Smooth muscle cell (in vitro differentiated cells): ENCODE measurements at regions not wholly inside any gene's neighbourhood (a gene's known extent, or its start where the extent isn't known, plus 50 kb on each side); places are given as distances from the start of the nearest gene placed in this dataset.

ENCODE experiments used
- DNase-seq: peaks from one replicate; lab custom pipeline; 2025; ENCODE audit not compliant: unreplicated experiment; lab: John Stamatoyannopoulos, UW
- H2AFZ ChIP-seq: fragments of 200-600 bp; sonication (generic); 2 replicates; pipeline ENCODE4 v1.6.0; 2016; ENCODE audit warnings: antibody characterized with exemption, low read depth, mild to moderate bottlenecking
- H3F3A ChIP-seq: fragments of 200-600 bp; sonication (generic); 2 replicates; pipeline ENCODE4 v1.6.0; 2017; ENCODE audit warnings: antibody characterized with exemption, low read depth
- H3K27ac ChIP-seq: fragments of 200-600 bp; sonication (generic); 2 replicates; pipeline ENCODE4 v1.5.1; 2016; ENCODE audit warnings: low read depth, mild to moderate bottlenecking
- H3K27me3 ChIP-seq: fragments of 200-600 bp; sonication (generic); 2 replicates; pipeline ENCODE4 v1.6.1; 2016; ENCODE audit warnings: low read depth, mild to moderate bottlenecking
- H3K36me3 ChIP-seq: fragments of 200-600 bp; sonication (generic); 2 replicates; pipeline ENCODE4 v1.5.1; 2016; ENCODE audit warnings: low read depth
- H3K4me1 ChIP-seq: fragments of 200-600 bp; sonication (generic); 2 replicates; pipeline ENCODE4 v1.5.1; 2016; ENCODE audit warnings: low read depth
- H3K4me2 ChIP-seq: fragments of 200-600 bp; sonication (generic); 2 replicates; pipeline ENCODE4 v1.6.0; 2016; ENCODE audit warnings: mild to moderate bottlenecking
- H3K4me3 ChIP-seq: fragments of 200-600 bp; sonication (generic); 2 replicates; pipeline ENCODE4 v1.5.1; 2016; ENCODE audit warnings: mild to moderate bottlenecking
- H3K79me2 ChIP-seq: fragments of 200-600 bp; sonication (generic); 2 replicates; pipeline ENCODE4 v1.6.0; 2016; ENCODE audit warnings: low read depth, mild to moderate bottlenecking
- H3K9ac ChIP-seq: fragments of 200-600 bp; sonication (generic); 2 replicates; pipeline ENCODE4 v1.6.0; 2016; ENCODE audit warnings: low read depth
- H3K9me3 ChIP-seq: fragments of 200-600 bp; sonication (generic); replicated peaks from 2 replicates; pipeline ENCODE4 v1.5.1; 2016; ENCODE audit warnings: low read depth
- H4K20me1 ChIP-seq: fragments of 200-600 bp; sonication (generic); 2 replicates; pipeline ENCODE4 v1.6.0; 2016; ENCODE audit warnings: low read depth
- WGBS: methylation state at CpG from one replicate; pipeline ENCODE4 v1.1.7; 2016; ENCODE audit warnings: low lambda C conversion rate; 5-methylcytosine and 5-hydroxymethylcytosine counted together
- TF ChIP-seq, protein P1 (sequence below): fragments of 200-600 bp; sonication (generic); IDR thresholded peaks from 2 replicates; pipeline ENCODE4 v1.5.1; 2017; ENCODE audit warnings: borderline replicate concordance, mild to moderate bottlenecking, antibody characterized with exemption; ENCODE audit not compliant: insufficient read depth, poor library complexity, severe bottlenecking

DNA sequence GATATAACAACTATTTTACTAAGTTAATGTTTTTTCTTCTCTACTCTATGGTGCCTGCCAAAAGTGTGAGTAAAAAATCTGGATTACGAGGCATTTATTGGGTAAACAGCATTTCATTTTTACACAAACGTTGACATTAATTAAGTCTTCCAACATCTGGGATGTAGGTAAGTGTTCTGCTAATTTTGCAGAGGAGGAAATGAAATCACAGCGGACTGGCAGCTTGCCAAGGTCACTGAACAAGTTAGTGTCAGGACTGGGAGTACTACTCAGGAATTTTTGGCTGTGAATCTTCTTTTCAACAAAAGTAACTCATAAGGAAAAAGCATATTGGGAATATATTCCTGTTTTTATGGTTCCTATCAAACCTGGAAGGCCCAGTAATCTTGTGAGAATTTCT is 612.1 kb upstream of the FZD8 start:
- no peak overlapping the region for H3K9ac ChIP-seq
- H3K4me1 ChIP-seq: no peaks in the 10 kb centered on the region
- 58% methylated on average over 3 of the region's 3 CpGs for WGBS
- H2AFZ ChIP-seq: no peak overlapping the region
- H3K27ac ChIP-seq: no peak overlapping the region
- H3K27me3 ChIP-seq: no peaks in the 10 kb centered on the region
- H3K79me2 ChIP-seq: no peaks in the 10 kb centered on the region
- TF ChIP-seq, protein P1, sequence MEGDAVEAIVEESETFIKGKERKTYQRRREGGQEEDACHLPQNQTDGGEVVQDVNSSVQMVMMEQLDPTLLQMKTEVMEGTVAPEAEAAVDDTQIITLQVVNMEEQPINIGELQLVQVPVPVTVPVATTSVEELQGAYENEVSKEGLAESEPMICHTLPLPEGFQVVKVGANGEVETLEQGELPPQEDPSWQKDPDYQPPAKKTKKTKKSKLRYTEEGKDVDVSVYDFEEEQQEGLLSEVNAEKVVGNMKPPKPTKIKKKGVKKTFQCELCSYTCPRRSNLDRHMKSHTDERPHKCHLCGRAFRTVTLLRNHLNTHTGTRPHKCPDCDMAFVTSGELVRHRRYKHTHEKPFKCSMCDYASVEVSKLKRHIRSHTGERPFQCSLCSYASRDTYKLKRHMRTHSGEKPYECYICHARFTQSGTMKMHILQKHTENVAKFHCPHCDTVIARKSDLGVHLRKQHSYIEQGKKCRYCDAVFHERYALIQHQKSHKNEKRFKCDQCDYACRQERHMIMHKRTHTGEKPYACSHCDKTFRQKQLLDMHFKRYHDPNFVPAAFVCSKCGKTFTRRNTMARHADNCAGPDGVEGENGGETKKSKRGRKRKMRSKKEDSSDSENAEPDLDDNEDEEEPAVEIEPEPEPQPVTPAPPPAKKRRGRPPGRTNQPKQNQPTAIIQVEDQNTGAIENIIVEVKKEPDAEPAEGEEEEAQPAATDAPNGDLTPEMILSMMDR: no peak
- H3F3A ChIP-seq: no peaks in the 10 kb centered on the region
- no peaks in the 10 kb centered on the region for H4K20me1 ChIP-seq
- H3K4me2 ChIP-seq: no peak overlapping the region
- H3K4me3 ChIP-seq: no peak overlapping the region
- no peak for DNase-seq
- no peaks in the 10 kb centered on the region for H3K36me3 ChIP-seq
- H3K9me3 ChIP-seq: no peaks in the 10 kb centered on the region

DNA sequence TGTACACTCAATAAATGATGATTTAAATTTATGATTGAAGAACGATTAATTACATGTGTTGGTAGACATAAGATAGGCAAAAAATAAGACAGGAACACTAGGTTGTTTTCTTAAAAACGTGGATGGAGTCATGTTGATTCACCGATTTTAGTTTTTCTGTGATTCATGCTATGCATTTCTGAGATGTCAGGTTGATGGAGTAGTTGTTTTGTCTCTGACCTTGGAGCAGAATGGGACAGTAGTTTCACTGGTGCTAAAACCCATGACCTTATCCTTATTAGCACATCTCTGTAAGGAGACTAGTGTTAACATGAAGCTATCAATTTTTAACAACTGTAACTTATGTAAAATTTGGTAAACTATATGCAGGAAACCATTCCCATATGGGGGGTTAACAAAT is 611.6 kb upstream of the FZD8 start:
- 91% methylated on average over 3 of the region's 3 CpGs for WGBS
- H3K9me3 ChIP-seq: no peaks in the 10 kb centered on the region
- no peaks in the 10 kb centered on the region for H3K36me3 ChIP-seq
- H3K27ac ChIP-seq: no peak overlapping the region
- H4K20me1 ChIP-seq: no peaks in the 10 kb centered on the region
- H3K9ac ChIP-seq: no peak overlapping the region
- no peak overlapping the region for H2AFZ ChIP-seq
- no peak overlapping the region for H3K4me2 ChIP-seq
- H3K27me3 ChIP-seq: peaks cover 4% of the 10 kb centered on the region
- no peak overlapping the region for H3K4me3 ChIP-seq
- TF ChIP-seq, protein P1: no peak
- DNase-seq: no peak
- no peaks in the 10 kb centered on the region for H3F3A ChIP-seq
- H3K4me1 ChIP-seq: no peaks in the 10 kb centered on the region
- no peaks in the 10 kb centered on the region for H3K79me2 ChIP-seq

DNA sequence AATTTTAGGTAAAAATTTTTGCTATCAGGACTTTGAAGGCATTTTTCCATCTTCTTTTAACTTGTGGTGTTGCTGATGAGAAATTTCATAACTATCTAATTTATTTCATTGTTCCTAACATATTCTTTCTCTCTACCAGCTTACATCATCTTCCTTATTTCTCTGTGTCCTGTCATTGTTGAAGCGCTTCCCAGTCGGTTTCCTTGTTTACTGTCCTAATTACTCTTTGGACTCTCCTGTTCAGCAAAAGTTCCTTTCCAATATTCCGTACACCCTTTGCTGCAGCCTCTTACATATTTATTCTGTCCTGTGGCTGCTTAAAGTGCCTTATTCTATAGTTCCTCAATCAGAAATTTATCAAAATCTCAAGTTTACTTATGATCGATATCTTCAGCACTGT is 609.0 kb upstream of the FZD8 start:
- 93% methylated on average over 4 of the region's 4 CpGs for WGBS
- peaks cover 7% of the 10 kb centered on the region for H3K27me3 ChIP-seq
- H3K4me3 ChIP-seq: no peak overlapping the region
- H3K9me3 ChIP-seq: no peaks in the 10 kb centered on the region
- no peaks in the 10 kb centered on the region for H3K4me1 ChIP-seq
- no peak overlapping the region for H3K9ac ChIP-seq
- no peak overlapping the region for H3K27ac ChIP-seq
- H3K36me3 ChIP-seq: no peaks in the 10 kb centered on the region
- no peak for DNase-seq
- no peaks in the 10 kb centered on the region for H3F3A ChIP-seq
- no peaks in the 10 kb centered on the region for H4K20me1 ChIP-seq
- no peak overlapping the region for H3K4me2 ChIP-seq
- H3K79me2 ChIP-seq: no peaks in the 10 kb centered on the region
- H2AFZ ChIP-seq: no peak overlapping the region
- TF ChIP-seq, protein P1: no peak

DNA sequence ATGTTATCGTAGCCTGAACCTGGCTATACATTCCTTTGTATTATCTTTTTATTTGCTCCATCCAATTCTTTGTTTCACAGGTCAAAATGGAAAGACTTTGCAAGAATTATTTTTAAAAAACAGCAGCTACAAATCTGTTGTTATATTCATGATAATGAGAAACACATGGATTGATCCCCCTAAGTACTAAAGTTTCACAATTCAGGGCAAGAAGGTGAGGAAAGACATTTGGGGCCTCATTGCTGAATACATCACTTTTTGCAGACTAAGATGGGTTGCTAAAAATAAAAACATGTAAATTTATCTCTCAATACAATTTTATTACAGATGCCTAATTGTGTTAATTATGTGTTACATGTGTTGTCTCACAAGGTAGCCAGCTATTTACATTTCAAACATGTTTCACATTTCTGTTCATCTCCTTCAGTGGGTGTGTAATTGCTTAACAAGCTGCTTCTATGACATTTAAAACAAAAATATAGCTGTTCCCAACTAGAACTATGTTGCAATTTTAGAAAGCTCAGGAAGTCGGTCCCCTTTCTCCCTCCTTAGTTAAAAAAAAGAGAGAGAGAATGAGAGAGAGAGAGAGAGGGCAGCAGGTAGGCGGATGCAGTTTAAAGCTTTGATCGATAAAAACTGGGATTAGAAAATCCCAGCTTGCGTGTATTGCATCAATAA is 606.3 kb upstream of the FZD8 start:
- peaks cover 7% of the 10 kb centered on the region for H3K27me3 ChIP-seq
- H2AFZ ChIP-seq: peak overlapping the region; percentile 24
- TF ChIP-seq, protein P1: no peak
- H3F3A ChIP-seq: no peaks in the 10 kb centered on the region
- H3K4me2 ChIP-seq: no peak overlapping the region
- no peak overlapping the region for H3K4me3 ChIP-seq
- no peaks in the 10 kb centered on the region for H3K36me3 ChIP-seq
- H3K27ac ChIP-seq: no peak overlapping the region
- WGBS: 94% methylated on average over 5 of the region's 5 CpGs
- H3K4me1 ChIP-seq: no peaks in the 10 kb centered on the region
- H4K20me1 ChIP-seq: no peaks in the 10 kb centered on the region
- no peaks in the 10 kb centered on the region for H3K79me2 ChIP-seq
- no peaks in the 10 kb centered on the region for H3K9me3 ChIP-seq
- H3K9ac ChIP-seq: no peak overlapping the region
- DNase-seq: no peak
